ENCODE measurements at regions not wholly inside any gene's neighbourhood (a gene's known extent, or its start where the extent isn't known, plus 50 kb on each side); places are given as distances from the start of the nearest gene placed in this dataset.

DNA sequence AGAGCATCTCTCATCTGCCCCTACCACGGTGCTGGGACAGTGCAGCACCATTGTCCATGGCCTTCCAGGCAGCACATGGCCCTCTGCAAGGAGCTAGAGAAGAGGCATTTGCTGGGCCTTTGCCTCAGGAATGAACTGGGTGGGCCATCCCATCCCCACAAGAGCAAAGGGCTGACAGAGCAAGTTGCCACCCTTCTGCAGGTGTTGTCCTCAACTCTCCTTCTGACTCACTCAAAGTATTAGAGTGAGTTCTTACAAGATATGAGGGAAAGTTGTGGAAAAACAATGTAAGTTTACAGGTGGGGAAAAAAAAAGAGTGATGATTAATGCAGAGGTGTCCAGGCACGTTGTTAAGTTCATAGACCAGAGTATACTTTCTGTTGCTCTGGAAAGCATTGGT, 261.2 kb downstream of the SKIDA1 start:
- no peak for DNase-seq (ENCODE audit: low read depth)

DNA sequence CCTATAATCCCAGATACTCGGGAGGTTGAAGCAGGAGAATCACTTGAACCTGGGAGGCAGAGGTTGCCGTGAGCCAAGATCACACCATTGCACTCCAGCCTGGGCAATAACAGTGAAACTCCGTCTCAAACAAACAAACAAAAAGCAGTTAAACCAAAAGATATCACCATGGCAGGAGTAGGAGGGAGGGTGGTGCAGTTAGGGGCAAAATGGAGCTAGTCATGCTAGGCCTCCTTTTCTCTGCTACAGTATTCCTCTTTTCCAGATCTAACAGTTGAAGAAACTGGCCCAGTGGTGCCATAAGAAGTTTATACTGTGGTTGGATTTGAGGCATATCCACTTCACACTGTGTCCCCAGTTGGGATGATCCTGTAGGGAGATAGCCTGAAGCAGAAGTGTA, 261.6 kb downstream of the SKIDA1 start:
- no peak for DNase-seq (ENCODE audit: low read depth)

- DNase-seq (ENCODE audit: low read depth) = no peak
Measured at GRCh38 chr10:21263263-21263803, 262.1 kb downstream of the SKIDA1 start.

GRCh38 chr10:21261842-21262294, 263.6 kb downstream of the SKIDA1 start:
- no peak for DNase-seq (ENCODE audit: low read depth)

DNA sequence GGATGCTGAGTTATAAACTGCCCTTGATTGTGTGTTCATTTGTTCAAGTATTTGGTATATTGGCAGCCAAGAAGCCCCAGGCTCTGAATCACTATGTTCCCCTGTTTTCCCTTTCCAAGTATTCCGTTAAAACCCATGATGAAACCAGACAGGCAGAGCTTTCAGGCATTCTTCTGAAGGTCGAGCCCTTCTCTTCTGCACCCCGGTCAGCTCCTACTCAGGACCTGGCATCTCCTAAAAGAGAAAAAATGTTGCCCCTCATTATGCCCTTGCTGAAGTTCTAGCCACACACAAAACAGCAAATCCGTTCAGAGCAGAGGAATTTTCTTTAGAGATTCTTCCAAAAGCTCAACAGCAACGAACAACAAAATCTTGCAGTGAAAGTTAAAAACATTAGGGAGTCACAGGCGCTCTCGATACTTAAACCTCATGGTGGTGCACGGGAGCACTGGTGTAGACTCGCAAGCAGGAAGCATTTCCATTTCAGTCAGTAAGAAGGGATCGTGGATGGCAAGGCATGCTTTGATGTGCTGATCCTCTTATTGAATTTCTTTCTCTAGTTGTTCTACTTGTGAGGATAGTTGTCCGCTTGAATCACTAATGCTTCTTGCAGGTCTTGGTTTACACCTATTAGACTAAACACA, 264.9 kb downstream of the SKIDA1 start:
- no peak for DNase-seq (ENCODE audit: low read depth)

GRCh38 chr10:21260066-21260465, 265.4 kb downstream of the SKIDA1 start:
- no peak for DNase-seq (ENCODE audit: low read depth)

GRCh38 chr10:21257919-21258318, 267.6 kb downstream of the SKIDA1 start:
- DNase-seq (ENCODE audit: low read depth) = no peak

DNA sequence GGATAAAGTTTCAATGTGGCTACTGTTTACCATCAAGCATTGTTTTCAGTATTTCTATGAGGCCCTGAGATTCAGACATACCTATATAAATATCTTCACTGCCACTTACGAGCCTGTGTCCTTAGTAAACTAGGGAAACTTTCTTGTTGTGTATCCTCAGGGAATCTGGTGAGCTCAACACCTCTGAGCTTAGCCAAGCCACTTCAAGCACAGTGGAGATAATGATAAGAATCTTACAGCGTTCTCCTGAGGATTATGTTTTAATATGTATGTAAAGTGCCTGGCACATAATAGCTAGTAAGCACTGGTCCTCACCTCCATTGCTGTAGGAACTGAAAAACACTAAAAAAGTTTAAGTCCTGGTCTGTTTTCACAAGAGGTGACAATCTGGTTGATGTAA, 268.3 kb downstream of the SKIDA1 start:
- DNase-seq (ENCODE audit: low read depth) = no peak

- DNase-seq (ENCODE audit: low read depth) = no peak
Measured at GRCh38 chr10:21249435-21249834, 276.0 kb downstream of the SKIDA1 start.

DNA sequence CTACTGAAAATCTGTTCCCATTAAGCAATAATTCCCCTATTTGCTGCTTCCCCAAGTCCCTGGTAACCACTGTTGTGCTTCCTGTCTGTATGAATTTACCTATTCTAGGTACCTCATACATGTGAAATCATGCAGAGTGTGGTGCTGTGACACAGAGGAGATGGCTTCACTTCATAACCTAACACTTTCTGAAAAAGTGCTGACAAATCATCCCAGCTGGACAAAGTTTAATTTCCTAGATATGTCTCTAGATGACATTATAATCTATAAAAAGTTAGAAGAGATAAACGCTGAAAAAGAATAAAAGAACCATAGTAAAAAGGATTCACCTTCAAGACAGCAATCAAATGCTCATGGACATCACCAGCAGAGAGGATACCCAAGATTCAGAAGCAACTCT, 277.9 kb downstream of the SKIDA1 start:
- no peak for DNase-seq (ENCODE audit: low read depth)

DNA sequence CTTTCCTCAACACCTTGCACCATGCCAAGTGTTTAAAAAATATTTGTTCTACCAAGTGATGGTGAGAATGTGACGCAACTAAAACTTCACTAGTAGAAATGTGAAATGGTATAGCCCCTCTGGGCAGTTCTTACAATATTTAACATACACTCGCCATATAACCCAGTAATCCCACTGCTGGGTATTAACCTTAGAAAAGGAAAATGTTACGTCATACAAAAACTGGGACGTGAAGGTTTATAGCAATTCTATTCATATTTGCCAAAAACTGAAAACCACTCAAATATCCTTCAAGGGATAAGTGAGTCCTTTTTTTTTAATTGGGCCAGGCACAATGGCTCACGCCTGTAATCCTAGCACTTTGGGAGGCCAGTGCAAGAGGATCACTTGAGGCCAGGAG, 279.3 kb downstream of the SKIDA1 start:
- DNase-seq (ENCODE audit: low read depth) = no peak

GRCh38 chr10:21243748-21244257, 281.7 kb downstream of the SKIDA1 start:
- DNase-seq (ENCODE audit: low read depth) = no peak

DNA sequence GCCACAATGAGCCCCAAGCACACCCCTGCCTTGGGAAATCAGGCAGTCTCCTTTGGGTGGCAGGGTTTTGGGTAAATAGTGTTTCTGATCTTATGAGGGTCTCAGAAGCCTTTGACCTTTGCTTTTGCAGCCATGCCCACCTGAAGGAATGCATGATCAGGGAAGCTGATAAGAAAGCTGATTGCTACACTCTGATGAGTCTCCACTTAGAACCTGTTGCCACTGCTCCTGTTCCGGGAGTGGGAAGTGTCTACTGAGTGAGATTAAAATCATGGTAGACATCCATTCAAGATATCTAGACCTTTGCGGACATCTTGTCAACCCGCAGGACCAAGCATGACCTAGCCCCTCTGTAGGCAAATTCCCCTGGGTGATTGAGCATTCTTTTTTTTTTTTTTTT, 282.6 kb downstream of the SKIDA1 start:
- DNase-seq (ENCODE audit: low read depth) = no peak

DNA sequence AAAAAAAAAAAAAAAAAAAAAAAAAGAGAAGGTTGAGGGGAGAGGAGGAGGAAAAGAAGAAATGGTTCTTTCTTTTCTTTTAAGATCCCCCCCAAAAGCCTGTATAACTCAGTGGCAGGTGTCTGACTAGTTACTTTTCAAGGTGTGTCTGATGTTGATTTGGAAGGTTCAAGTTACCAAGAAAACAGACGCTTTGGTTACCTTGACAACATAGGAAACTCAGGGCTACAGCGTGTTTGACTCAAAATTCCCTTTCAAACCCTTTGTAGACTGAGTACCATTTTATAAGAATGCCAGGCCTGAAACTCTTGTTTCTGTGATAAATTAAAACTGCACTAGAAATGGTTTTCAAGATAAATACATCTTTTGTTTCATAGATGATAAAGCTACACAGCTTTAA, 286.8 kb downstream of the SKIDA1 start:
- DNase-seq (ENCODE audit: low read depth) = no peak

DNA sequence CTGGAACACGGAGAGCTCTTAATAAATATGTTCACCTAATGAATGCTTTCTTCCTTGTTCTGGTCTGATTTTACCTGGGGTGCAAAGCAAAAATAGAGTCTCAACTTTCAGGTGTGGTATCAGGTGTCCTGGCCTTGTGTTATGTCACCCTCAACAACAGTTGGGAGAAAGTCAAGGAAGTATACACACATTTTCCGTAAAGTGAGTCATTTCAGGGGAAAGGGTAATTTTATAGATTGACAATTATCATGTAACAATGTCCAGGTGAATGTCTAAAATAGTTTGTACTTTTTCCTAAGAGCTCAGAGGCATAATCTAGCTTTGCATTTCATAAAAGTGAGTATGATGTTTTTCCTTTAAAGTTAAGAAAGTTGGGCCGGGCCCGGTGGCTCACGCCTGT, 287.4 kb downstream of the SKIDA1 start:
- no peak for DNase-seq (ENCODE audit: low read depth)

DNA sequence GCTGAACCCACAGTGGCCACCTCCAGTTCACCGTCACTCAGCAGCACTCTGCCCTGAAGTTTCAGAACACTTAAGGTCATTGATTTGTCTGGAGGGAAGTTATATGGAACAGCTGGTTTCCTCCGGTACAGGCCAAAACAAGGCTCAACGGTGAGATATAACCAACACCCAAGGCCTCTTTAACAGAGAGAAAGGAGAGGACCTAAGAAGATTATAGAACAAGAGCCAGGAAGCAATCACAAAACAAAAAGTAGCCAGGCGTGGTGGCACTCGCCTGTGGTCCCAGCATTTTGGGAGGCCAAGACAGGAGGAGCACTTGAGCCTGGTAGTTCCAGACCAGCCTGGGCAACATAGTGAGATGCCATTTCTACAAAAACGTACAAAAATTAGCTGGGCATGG, 290.7 kb downstream of the SKIDA1 start:
- no peak for DNase-seq (ENCODE audit: low read depth)

GRCh38 chr10:21230219-21230618, 295.3 kb downstream of the SKIDA1 start:
- no peak for DNase-seq (ENCODE audit: low read depth)

DNA sequence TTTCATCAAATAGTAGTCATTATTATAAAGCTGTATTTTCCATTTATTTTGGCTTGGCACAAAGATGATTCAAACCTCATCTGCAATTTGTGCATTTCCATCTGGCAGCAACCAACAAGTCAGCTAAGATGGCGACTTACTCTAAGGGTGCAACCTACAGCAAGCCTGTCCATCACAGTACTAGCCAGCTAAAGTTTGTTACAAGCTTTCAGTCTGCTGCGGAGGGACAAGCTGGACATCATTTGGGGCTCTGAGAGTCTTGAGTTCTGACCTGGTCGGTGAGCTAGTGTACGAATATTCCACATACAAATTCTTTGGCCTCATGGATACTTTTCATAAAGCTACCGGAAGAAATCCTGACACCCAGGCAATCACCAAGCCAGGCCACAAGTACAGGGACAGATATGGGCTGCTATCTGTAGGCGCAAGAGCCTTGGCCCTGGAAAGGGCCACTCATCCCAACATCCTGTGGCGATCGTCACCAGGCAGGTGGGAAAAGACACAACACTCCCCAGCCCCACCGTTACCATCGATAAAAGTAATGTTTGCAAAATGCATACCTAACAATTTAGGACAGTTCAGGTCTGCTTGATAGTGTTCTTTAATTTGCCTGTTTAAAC, 307.6 kb downstream of the SKIDA1 start:
- no peak for DNase-seq (ENCODE audit: low read depth)

DNA sequence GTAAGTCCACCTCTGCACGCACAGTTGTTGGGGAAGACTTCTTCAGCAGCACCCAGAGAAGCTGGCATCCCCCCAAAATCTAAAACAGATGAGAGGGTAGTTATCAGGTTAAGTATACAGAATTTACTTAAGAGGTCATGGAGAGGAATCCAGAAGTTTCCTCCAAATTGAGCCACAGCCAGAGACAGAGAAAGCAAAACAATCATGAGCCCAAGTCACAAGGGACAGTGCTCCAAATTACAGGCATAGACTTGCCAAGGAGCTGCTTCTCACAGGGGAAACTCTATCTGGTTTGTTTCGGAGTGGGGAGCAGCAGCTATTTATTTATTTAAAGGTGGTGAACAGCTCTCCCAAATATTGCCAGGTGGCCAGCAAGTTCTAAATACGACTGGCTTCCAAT, 308.4 kb downstream of the SKIDA1 start:
- DNase-seq (ENCODE audit: low read depth) = no peak

DNA sequence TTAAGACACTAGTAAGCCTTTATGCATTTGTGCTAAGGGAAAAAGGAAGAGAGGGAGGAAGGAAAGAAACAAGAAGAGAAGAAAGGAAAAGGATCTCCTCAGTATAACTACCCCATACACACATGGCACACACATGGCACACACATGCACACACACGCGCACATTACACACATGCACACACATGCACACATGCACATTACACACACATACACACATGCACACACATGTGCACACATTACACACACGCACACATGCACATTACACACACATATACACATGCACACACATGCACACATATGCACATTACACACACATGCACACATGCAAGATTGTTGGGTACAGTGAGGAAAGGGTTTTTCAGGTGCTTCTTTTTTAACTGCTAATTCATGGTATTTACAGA, 311.2 kb downstream of the SKIDA1 start:
- DNase-seq (ENCODE audit: low read depth) = no peak

DNA sequence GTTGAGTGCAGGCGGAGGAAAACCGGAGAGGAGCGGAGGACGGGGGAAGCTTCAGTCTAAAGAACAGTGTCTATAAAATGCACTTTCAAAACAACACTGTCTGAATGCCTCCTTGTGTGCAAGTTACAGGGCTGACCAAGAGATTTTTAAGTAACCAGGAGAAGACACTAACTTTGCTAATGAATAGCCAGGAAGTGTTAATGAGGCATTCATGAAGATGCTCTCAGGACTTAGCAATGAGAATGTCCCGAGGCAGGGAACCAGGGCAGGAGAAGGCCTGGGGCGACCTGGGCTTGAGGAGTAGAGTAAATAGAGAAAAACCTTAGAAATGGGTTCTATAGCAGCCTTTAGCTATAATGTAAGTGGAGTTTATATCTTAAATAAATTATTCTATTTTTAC, 312.1 kb downstream of the SKIDA1 start:
- no peak for DNase-seq (ENCODE audit: low read depth)

DNA sequence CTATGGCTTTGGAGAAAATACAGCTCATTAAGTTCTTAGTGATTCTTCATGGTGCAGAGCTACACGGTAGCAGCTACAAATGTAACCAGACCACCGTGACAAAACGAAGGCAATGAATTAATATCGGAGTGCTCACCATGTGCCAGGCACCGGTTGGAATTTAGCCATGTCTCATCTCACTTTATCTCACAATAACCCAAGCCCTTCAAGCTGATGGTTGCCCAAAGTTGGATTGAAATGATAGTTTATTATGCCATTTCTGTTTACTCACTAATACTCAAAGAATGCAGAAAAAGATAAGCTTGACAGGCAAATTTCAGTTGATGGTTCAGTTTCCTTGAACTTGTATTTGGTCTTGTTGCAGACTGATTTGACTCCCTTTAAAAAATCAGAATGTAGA, 312.6 kb downstream of the SKIDA1 start:
- DNase-seq (ENCODE audit: low read depth) = no peak

- no peak for DNase-seq (ENCODE audit: low read depth)
Measured at GRCh38 chr10:21212348-21212747, 313.1 kb downstream of the SKIDA1 start.

All from LHCN-M2 (cell line).